IMR-90 (cell line): ENCODE measurements at regions not wholly inside any gene's neighbourhood (a gene's known extent, or its start where the extent isn't known, plus 50 kb on each side); places are given as distances from the start of the nearest gene placed in this dataset.

ENCODE experiments used
- ATAC-seq: fragments of 200-7000 bp; cut with Tn5 transposase; 2 replicates; pipeline ENCODE4 v1.9.1; 2020; ENCODE audit warnings: low read depth, mild to moderate bottlenecking, moderate library complexity
- BruUV-seq: library from RNA; stranded (reverse); fragments of 400-500 nt; replicated peaks from 2 replicates; lab custom pipeline; 2021; lab: Mats Ljungman, UMichigan
- CTCF ChIA-PET: fragments of 300-600 bp; formaldehyde crosslinking; extraction: SDS; loops from one replicate; lab custom pipeline; 2021; ENCODE audit warnings: antibody characterized with exemption; lab: Yijun Ruan, JAX
- POLR2A ChIA-PET: fragments of 300-600 bp; sonication (Branson Sonifier 250); formaldehyde crosslinking; loops from one replicate; lab custom pipeline; 2022; ENCODE audit warnings: antibody characterized with exemption; ENCODE audit not compliant: unreplicated experiment; lab: Charles Lee
- DNase-seq: peaks from one replicate; pipeline ENCODE4 v3.0.0; 2013
- H2AFZ ChIP-seq: replicated peaks from 2 replicates; pipeline ENCODE3; 2013; ENCODE audit warnings: low read length, mild to moderate bottlenecking; ENCODE audit not compliant: poor library complexity
- H2AK5ac ChIP-seq: 2 replicates; pipeline ENCODE4 v1.6.1; 2013; ENCODE audit warnings: low read depth, low read length, inconsistent platforms
- H2AK9ac ChIP-seq: replicated peaks from 2 replicates; pipeline ENCODE3; 2013; ENCODE audit warnings: mild to moderate bottlenecking, low read depth, low read length, moderate library complexity; ENCODE audit not compliant: poor library complexity
- H2BK120ac ChIP-seq: 2 replicates; pipeline ENCODE4 v1.6.1; 2013; ENCODE audit warnings: low read depth, low read length, inconsistent platforms
- H2BK15ac ChIP-seq: 3 replicates; pipeline ENCODE4 v1.6.1; 2013; ENCODE audit warnings: low read depth, low read length, inconsistent platforms
- H2BK20ac ChIP-seq: 2 replicates; pipeline ENCODE4 v1.6.1; 2013; ENCODE audit warnings: low read depth, mild to moderate bottlenecking, inconsistent platforms, low read length, moderate library complexity
- H2BK5ac ChIP-seq: 2 replicates; pipeline ENCODE4 v1.6.1; 2013; ENCODE audit warnings: mild to moderate bottlenecking, low read depth, low read length, inconsistent platforms; ENCODE audit not compliant: poor library complexity, severe bottlenecking
- H3K14ac ChIP-seq: replicated peaks from 2 replicates; pipeline ENCODE4 v1.6.1; 2013; ENCODE audit warnings: low read depth, low read length, inconsistent platforms
- H3K18ac ChIP-seq: 2 replicates; pipeline ENCODE4 v1.6.1; 2013; ENCODE audit warnings: low read depth, low read length, control low read depth
- H3K23ac ChIP-seq: 2 replicates; pipeline ENCODE4 v1.6.1; 2013; ENCODE audit warnings: low read depth, low read length, inconsistent platforms
- H3K27ac ChIP-seq: 2 replicates; pipeline ENCODE4 v1.5.1; 2013; ENCODE audit warnings: mild to moderate bottlenecking, control low read depth, low read length; ENCODE audit not compliant: insufficient read depth
- H3K27me3 ChIP-seq: 2 replicates; pipeline ENCODE4 v1.6.1; 2013; ENCODE audit warnings: low read length; ENCODE audit not compliant: control insufficient read depth, insufficient read depth
- H3K36me3 ChIP-seq: 2 replicates; pipeline ENCODE4 v1.6.1; 2013; ENCODE audit warnings: low read length, mixed read lengths; ENCODE audit not compliant: control insufficient read depth, insufficient read depth
- H3K4ac ChIP-seq: 2 replicates; pipeline ENCODE4 v1.6.1; 2013; ENCODE audit warnings: low read depth, low read length, inconsistent platforms
- H3K4me1 ChIP-seq: 2 replicates; pipeline ENCODE4 v1.6.1; 2013; ENCODE audit warnings: low read length, mixed read lengths; ENCODE audit not compliant: control insufficient read depth, insufficient read depth
- H3K4me2 ChIP-seq: 2 replicates; pipeline ENCODE4 v1.6.1; 2013; ENCODE audit warnings: low read depth, mild to moderate bottlenecking, control low read depth, low read length, moderate library complexity
- H3K4me3 ChIP-seq: 2 replicates; pipeline ENCODE4 v1.5.1; 2013; ENCODE audit warnings: low read depth, mild to moderate bottlenecking, control low read depth, low read length, moderate library complexity; ENCODE audit not compliant: insufficient read depth
- H3K56ac ChIP-seq: 2 replicates; pipeline ENCODE4 v1.6.1; 2013; ENCODE audit warnings: low read length, inconsistent platforms; ENCODE audit not compliant: insufficient read depth; ENCODE audit errors: extremely low read depth
- H3K79me1 ChIP-seq, 2 experiments: 2 replicates each; pipeline ENCODE4 v1.6.1; 2013; ENCODE audit warnings: low read length in 2 of 2, inconsistent platforms in 1 of 2, low read depth in 1 of 2
- H3K9ac ChIP-seq: 2 replicates; pipeline ENCODE4 v1.6.1; 2013; ENCODE audit warnings: low read depth, low read length, control low read depth
- H3K9me1 ChIP-seq: 2 replicates; pipeline ENCODE4 v1.6.1; 2013; ENCODE audit warnings: low read length, inconsistent platforms; ENCODE audit not compliant: insufficient read depth
- H3K9me3 ChIP-seq: 2 replicates; pipeline ENCODE4 v1.6.1; 2013; ENCODE audit warnings: low read length; ENCODE audit not compliant: control insufficient read depth, insufficient read depth
- H4K20me1 ChIP-seq: 2 replicates; pipeline ENCODE4 v1.6.1; 2013; ENCODE audit warnings: low read length, inconsistent platforms; ENCODE audit not compliant: insufficient read depth
- H4K5ac ChIP-seq: 2 replicates; pipeline ENCODE4 v1.6.1; 2013; ENCODE audit warnings: mild to moderate bottlenecking, low read depth, low read length, control low read depth
- H4K8ac ChIP-seq, 2 experiments: 2 replicates each; pipeline ENCODE4 v1.6.1; 2013; ENCODE audit warnings: low read depth in 2 of 2, low read length in 2 of 2, control low read depth in 1 of 2, inconsistent platforms in 1 of 2
- H4K91ac ChIP-seq: 2 replicates; pipeline ENCODE4 v1.6.1; 2013; ENCODE audit warnings: low read depth, low read length, inconsistent platforms; ENCODE audit not compliant: insufficient read depth
- MAFK ChIP-seq: IDR thresholded peaks from 2 replicates; pipeline ENCODE4 v1.6.1; 2012; ENCODE audit warnings: low read depth, low read length, improper control_type of control experiment
- MXI1 ChIP-seq: IDR thresholded peaks from 2 replicates; pipeline ENCODE4 v1.6.1; 2012; ENCODE audit warnings: low read depth, mild to moderate bottlenecking, low read length, moderate library complexity, borderline replicate concordance
- RFX5 ChIP-seq: IDR thresholded peaks from 2 replicates; pipeline ENCODE4 v1.8.0; 2012; ENCODE audit warnings: low read depth, mild to moderate bottlenecking, low read length, moderate library complexity
- dilution Hi-C: fragments of 300-500 bp; cut with HindIII; formaldehyde crosslinking; loops from one replicate; pipeline ENCODE4 v1.14.3; 2018; ENCODE audit warnings: low sequenced_read_pairs; ENCODE audit not compliant: unreplicated experiment
- in situ Hi-C: fragments of 300-500 bp; cut with MboI; formaldehyde crosslinking; loops from 3 replicates; pipeline ENCODE4 v1.14.3; 2019; ENCODE audit warnings: low sequenced_read_pairs, inconsistent platforms, mixed read lengths
- intact Hi-C: fragments of 100-400 bp; cut with micrococcal nuclease; formaldehyde crosslinking; loops from 2 replicates; pipeline ENCODE4 v1.10.0; 2022
- TF ChIP-seq, protein P1 (sequence below): conservative IDR thresholded peaks from 2 replicates; pipeline ENCODE4 v1.5.1; 2012; ENCODE audit warnings: mild to moderate bottlenecking, low read depth, low read length, improper control_type of control experiment

DNA sequence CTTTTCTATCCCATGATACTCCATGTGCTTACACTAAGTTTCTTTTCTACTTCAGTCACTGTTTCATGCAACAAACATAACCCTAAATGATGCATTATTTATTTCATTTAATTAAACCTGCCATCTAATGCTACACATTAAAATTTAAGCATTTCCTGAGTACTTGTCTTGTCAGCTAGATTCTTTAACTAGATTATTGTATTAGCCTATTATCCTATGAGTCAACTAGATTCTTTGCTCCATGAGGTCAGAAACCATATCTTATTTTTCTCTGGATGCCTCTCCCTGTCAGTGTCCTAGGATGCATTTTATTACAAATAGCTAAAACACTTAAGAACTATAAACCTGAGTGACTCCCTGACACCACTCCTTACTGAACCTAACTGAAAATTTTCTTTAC, 652.4 kb downstream of the SLC4A3 start:
- peak; percentile 63 for DNase-seq
- CTCF ChIA-PET, result no interaction called here

More for the DNA sequence above, 652.4 kb downstream of the SLC4A3 start:
- Histone ChIP-seq H2AK5ac (no peak overlapping the region), H2AFZ (no peak overlapping the region), H3K14ac (no peak overlapping the region; the same call in 1 of the 2 replicates), H3K4me1 (peaks cover 23% of the 10 kb centered on the region), H3K4ac (peak overlapping the region; percentile 91), H3K18ac (peak overlapping the region; percentile 93; the same call in 1 of the 2 replicates), H3K4me2 (peak overlapping the region; percentile 55; the same call in 1 of the 2 replicates), H3K79me1 (no peaks in the 10 kb centered on the region), H3K4me3 (no peak overlapping the region), H3K56ac (peak overlapping the region; percentile 85), H2BK15ac (peak overlapping the region; percentile 51; the same call in 1 of the 3 replicates), H3K9ac (no peak overlapping the region; the same call in 1 of the 2 replicates), H2BK5ac (peak overlapping the region; percentile 86), H3K27ac (peak overlapping the region; percentile 51; the same call in 1 of the 2 replicates), H2AK9ac (no peak overlapping the region), H4K5ac (peak overlapping the region; percentile 75; the same call in 1 of the 2 replicates), H4K91ac (peak overlapping the region; percentile 96), H2BK120ac (peak overlapping the region; percentile 91), H3K9me1 (peaks cover 2% of the 10 kb centered on the region), H2BK20ac (peak overlapping the region; percentile 95), H3K36me3 (no peaks in the 10 kb centered on the region), H3K27me3 (no peaks in the 10 kb centered on the region), H4K20me1 (no peaks in the 10 kb centered on the region), H4K8ac (peak overlapping the region; percentile 63 to 83), H3K23ac (peak overlapping the region; percentile 33; the same call in 1 of the 2 replicates), H3K9me3 (no peaks in the 10 kb centered on the region)
- in situ Hi-C loops, result no loop called here
- no TSS peak for BruUV-seq
- dilution Hi-C loops, result no loop called here
- no peak for TF ChIP-seq RFX5
- TF ChIP-seq, protein P1, sequence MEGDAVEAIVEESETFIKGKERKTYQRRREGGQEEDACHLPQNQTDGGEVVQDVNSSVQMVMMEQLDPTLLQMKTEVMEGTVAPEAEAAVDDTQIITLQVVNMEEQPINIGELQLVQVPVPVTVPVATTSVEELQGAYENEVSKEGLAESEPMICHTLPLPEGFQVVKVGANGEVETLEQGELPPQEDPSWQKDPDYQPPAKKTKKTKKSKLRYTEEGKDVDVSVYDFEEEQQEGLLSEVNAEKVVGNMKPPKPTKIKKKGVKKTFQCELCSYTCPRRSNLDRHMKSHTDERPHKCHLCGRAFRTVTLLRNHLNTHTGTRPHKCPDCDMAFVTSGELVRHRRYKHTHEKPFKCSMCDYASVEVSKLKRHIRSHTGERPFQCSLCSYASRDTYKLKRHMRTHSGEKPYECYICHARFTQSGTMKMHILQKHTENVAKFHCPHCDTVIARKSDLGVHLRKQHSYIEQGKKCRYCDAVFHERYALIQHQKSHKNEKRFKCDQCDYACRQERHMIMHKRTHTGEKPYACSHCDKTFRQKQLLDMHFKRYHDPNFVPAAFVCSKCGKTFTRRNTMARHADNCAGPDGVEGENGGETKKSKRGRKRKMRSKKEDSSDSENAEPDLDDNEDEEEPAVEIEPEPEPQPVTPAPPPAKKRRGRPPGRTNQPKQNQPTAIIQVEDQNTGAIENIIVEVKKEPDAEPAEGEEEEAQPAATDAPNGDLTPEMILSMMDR, result no peak
- no peak for TF ChIP-seq MXI1
- peak; percentile 61; the same call in 1 of the 2 replicates for TF ChIP-seq MAFK
- peak; percentile 31 for ATAC-seq
- intact Hi-C loops, result loop anchor here (5.0 to 10.0 kb wide), 3 partner anchors 53 to 1295 kb away; partner anchors contain the start of gene EPHA4
- POLR2A ChIA-PET, result no interaction called here
